GM12878 (cell line): ENCODE measurements at regions not wholly inside any gene's neighbourhood (a gene's known extent, or its start where the extent isn't known, plus 50 kb on each side); places are given as distances from the start of the nearest gene placed in this dataset.

Experiments
- CEBPB ChIP-seq, 2 experiments: fragments of 150-350 bp in 1 of 2; IDR thresholded peaks; 2 replicates each; pipeline ENCODE4 v1.6.1; 2012 to 2014; ENCODE audit warnings: low read depth in 2 of 2, low read length in 2 of 2, borderline replicate concordance in 1 of 2, inconsistent platforms in 1 of 2
- MTA3 ChIP-seq: IDR thresholded peaks from 2 replicates; pipeline ENCODE4 v1.6.1; 2012; ENCODE audit warnings: low read length, inconsistent platforms, borderline replicate concordance
- MYC ChIP-seq: IDR thresholded peaks from 2 replicates; pipeline ENCODE4 v1.6.1; 2011; ENCODE audit warnings: mild to moderate bottlenecking, low read length, moderate library complexity, inconsistent platforms; ENCODE audit not compliant: insufficient read depth, insufficient replicate concordance, insufficient read length, severe bottlenecking
- NR2C2 ChIP-seq: IDR thresholded peaks from 2 replicates; pipeline ENCODE4 v1.6.1; 2011; ENCODE audit warnings: borderline replicate concordance, low read depth; ENCODE audit not compliant: control insufficient read depth, insufficient read length
- POLR2A ChIP-seq: IDR thresholded peaks from 2 replicates; pipeline ENCODE4 v1.6.1; 2011; ENCODE audit warnings: low read depth, mild to moderate bottlenecking, low read length
- TARDBP ChIP-seq: IDR thresholded peaks from 2 replicates; pipeline ENCODE4 v1.6.1; 2016; ENCODE audit warnings: borderline replicate concordance
- ZBTB4 ChIP-seq: fragments of 450-650 bp; formaldehyde crosslinking; IDR thresholded peaks from 2 replicates; pipeline ENCODE4 v1.4.0; 2022; ENCODE audit warnings: mild to moderate bottlenecking, moderate library complexity
- TF ChIP-seq, protein P1 (sequence below): IDR thresholded peaks from 2 replicates; pipeline ENCODE4 v1.6.1; 2012; ENCODE audit warnings: low read depth, low read length, improper control_type of control experiment

DNA sequence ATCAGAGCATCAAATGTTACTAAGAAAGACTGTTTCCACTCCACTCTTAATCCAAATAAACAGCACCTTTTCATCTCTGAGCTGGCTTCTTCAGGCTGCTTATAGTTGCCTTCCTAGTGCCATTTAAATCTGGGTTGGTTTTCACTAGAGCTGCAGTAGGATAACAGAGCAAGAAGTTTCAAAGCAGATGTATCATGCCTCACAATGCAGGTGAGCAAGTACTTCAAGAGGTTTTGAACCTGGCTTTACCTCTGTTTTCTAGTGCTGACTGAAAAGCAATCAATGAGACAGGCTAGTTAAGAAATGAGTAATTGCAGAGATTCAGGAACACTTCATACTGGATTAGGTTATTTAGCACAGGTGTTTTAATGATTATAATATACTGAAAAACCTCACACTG lies 147.7 kb upstream of the SATB1 start:
- TF ChIP-seq, protein P1, sequence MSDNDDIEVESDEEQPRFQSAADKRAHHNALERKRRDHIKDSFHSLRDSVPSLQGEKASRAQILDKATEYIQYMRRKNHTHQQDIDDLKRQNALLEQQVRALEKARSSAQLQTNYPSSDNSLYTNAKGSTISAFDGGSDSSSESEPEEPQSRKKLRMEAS: no peak
- no peak for TF ChIP-seq MYC
- TF ChIP-seq POLR2A: no peak
- TF ChIP-seq MTA3: no peak
- TF ChIP-seq ZBTB4: no peak
- no peak for TF ChIP-seq TARDBP
- no peak for TF ChIP-seq NR2C2
- no peak for TF ChIP-seq CEBPB (IDR thresholded peaks at IDR 0.05; ENCODE audit: borderline replicate concordance in 1 of 2, low read depth in 2 of 2, low read length in 2 of 2)
